GM23338 (cell line): ENCODE measurements at regions not wholly inside any gene's neighbourhood (a gene's known extent, or its start where the extent isn't known, plus 50 kb on each side); places are given as distances from the start of the nearest gene placed in this dataset.

Experiments used
- ATAC-seq: fragments of 200-7000 bp; cut with Tn5 transposase; 3 replicates; pipeline ENCODE4 v1.9.1; 2020
- DNase-seq: peaks from one replicate; pipeline ENCODE4 v3.0.0-alpha.2; 2015; ENCODE audit warnings: low spot score
- H2AFZ ChIP-seq: fragments of 200-600 bp; sonication (generic); 2 replicates; pipeline ENCODE4 v1.8.0; 2016; ENCODE audit warnings: antibody characterized with exemption, mild to moderate bottlenecking, moderate library complexity
- H3F3A ChIP-seq: fragments of 200-600 bp; sonication (generic); replicated peaks from 2 replicates; pipeline ENCODE4 v1.8.0; 2017; ENCODE audit warnings: antibody characterized with exemption, mixed run types, low read depth
- H3K27ac ChIP-seq: fragments of 200-600 bp; sonication (generic); 2 replicates; pipeline ENCODE4 v1.6.1; 2016; ENCODE audit warnings: low read depth
- H3K27me3 ChIP-seq: fragments of 200-600 bp; sonication (generic); 2 replicates; pipeline ENCODE4 v1.8.0; 2016; ENCODE audit warnings: mild to moderate bottlenecking, mixed run types, moderate library complexity; ENCODE audit not compliant: insufficient read depth
- H3K36me3 ChIP-seq: fragments of 200-600 bp; sonication (generic); 2 replicates; pipeline ENCODE4 v1.8.0; 2016; ENCODE audit warnings: mild to moderate bottlenecking; ENCODE audit not compliant: insufficient read depth
- H3K4me1 ChIP-seq: fragments of 200-600 bp; sonication (generic); 2 replicates; pipeline ENCODE4 v1.8.0; 2016; ENCODE audit warnings: mild to moderate bottlenecking, moderate library complexity; ENCODE audit not compliant: insufficient read depth
- H3K4me2 ChIP-seq: fragments of 200-600 bp; sonication (generic); 2 replicates; pipeline ENCODE4 v1.7.1; 2017; ENCODE audit warnings: mixed run types
- H3K4me3 ChIP-seq: fragments of 200-600 bp; sonication (generic); 2 replicates; pipeline ENCODE4 v1.6.1; 2016; ENCODE audit warnings: mixed run types
- H3K79me2 ChIP-seq: fragments of 200-600 bp; sonication (generic); replicated peaks from 2 replicates; pipeline ENCODE4 v1.8.0; 2017; ENCODE audit warnings: mild to moderate bottlenecking; ENCODE audit not compliant: insufficient read depth
- H3K9me2 ChIP-seq: fragments of 200-600 bp; sonication (generic); 2 replicates; pipeline ENCODE4 v1.8.0; 2017; ENCODE audit not compliant: insufficient read depth
- H4K20me1 ChIP-seq: fragments of 200-600 bp; sonication (generic); replicated peaks from 2 replicates; pipeline ENCODE4 v1.8.0; 2017; ENCODE audit warnings: mild to moderate bottlenecking; ENCODE audit not compliant: insufficient read depth
- H3K27ac Mint-ChIP-seq: 2 replicates; pipeline ENCODE4 v1.8.0; 2020; ENCODE audit warnings: inconsistent platforms, mild to moderate bottlenecking, moderate library complexity, mixed read lengths
- H3K27me3 Mint-ChIP-seq: 3 replicates; pipeline ENCODE4 v1.8.0; 2022; ENCODE audit warnings: low read depth, mild to moderate bottlenecking, moderate library complexity, mixed read lengths, inconsistent platforms; ENCODE audit not compliant: insufficient read depth, poor library complexity
- H3K36me3 Mint-ChIP-seq: 3 replicates; pipeline ENCODE4 v1.8.0; 2021; ENCODE audit warnings: low read depth, mild to moderate bottlenecking, inconsistent platforms, moderate library complexity, mixed read lengths
- H3K4me1 Mint-ChIP-seq: 3 replicates; pipeline ENCODE4 v1.8.0; 2020; ENCODE audit warnings: mild to moderate bottlenecking, inconsistent platforms, mixed read lengths
- H3K4me3 Mint-ChIP-seq: 3 replicates; pipeline ENCODE4 v1.8.0; 2021; ENCODE audit warnings: moderate library complexity, mild to moderate bottlenecking, inconsistent platforms, mixed read lengths
- H3K9me3 Mint-ChIP-seq: 3 replicates; pipeline ENCODE4 v1.8.0; 2020; ENCODE audit warnings: moderate library complexity, mild to moderate bottlenecking, inconsistent platforms, mixed read lengths
- CREB1 ChIP-seq: fragments of 250-450 bp; sonication (Bioruptor Pico); IDR thresholded peaks from 2 replicates; pipeline ENCODE4 v1.5.0; 2020; ENCODE audit warnings: low read depth, mild to moderate bottlenecking, moderate library complexity
- CTCF ChIP-seq, 2 experiments: fragments of 200-600 bp in 1 of 2; sonication (generic) in 1 of 2; conservative IDR thresholded peaks; 2 replicates each; pipeline versions ENCODE4 v1.5.1 to v1.6.1; 2016 to 2017; ENCODE audit warnings: antibody characterized with exemption in 2 of 2, low read depth in 2 of 2, mild to moderate bottlenecking in 2 of 2, moderate library complexity in 1 of 2
- ETS1 ChIP-seq: IDR thresholded peaks from 2 replicates; pipeline ENCODE4 v1.6.1; 2016; ENCODE audit warnings: antibody characterized with exemption
- EZH2 ChIP-seq: fragments of 200-600 bp; sonication (generic); IDR thresholded peaks from one replicate; pipeline ENCODE4 v1.8.0; 2017; ENCODE audit warnings: antibody characterized with exemption, mild to moderate bottlenecking, low read depth; ENCODE audit not compliant: unreplicated experiment
- JUNB ChIP-seq: IDR thresholded peaks from one replicate; pipeline ENCODE4 v1.6.1; 2016; ENCODE audit warnings: antibody characterized with exemption; ENCODE audit not compliant: unreplicated experiment
- NANOG ChIP-seq: IDR thresholded peaks from 2 replicates; pipeline ENCODE4 v1.6.1; 2016; ENCODE audit warnings: antibody characterized with exemption, borderline replicate concordance
- POLR2AphosphoS5 ChIP-seq: IDR thresholded peaks from 2 replicates; pipeline ENCODE4 v1.6.1; 2016; ENCODE audit warnings: antibody characterized with exemption, low read depth
- REST ChIP-seq: IDR thresholded peaks from one replicate; pipeline ENCODE4 v1.6.1; 2018; ENCODE audit warnings: antibody characterized with exemption; ENCODE audit not compliant: unreplicated experiment
- ZNF114 ChIP-seq: fragments of 250-450 bp; sonication (Bioruptor Pico); IDR thresholded peaks from 2 replicates; pipeline ENCODE4 v1.5.0; 2020; ENCODE audit warnings: mild to moderate bottlenecking, moderate library complexity
- ZNF331 ChIP-seq: fragments of 250-450 bp; sonication (Bioruptor Pico); IDR thresholded peaks from 2 replicates; pipeline ENCODE4 v1.5.0; 2020; ENCODE audit warnings: low read depth, mild to moderate bottlenecking, moderate library complexity

- H3K27ac ChIP-seq: no peak overlapping the region
- H3F3A ChIP-seq: no peaks in the 10 kb centered on the region
- DNase-seq (no peak), ATAC-seq (no peak)
- no peak overlapping the region for H2AFZ ChIP-seq
- H3K36me3 ChIP-seq: no peaks in the 10 kb centered on the region
- no peak overlapping the region for H3K4me3 ChIP-seq
- no peaks in the 10 kb centered on the region for H3K27me3 ChIP-seq
- no peak overlapping the region for H3K4me3 Mint-ChIP-seq
- H3K79me2 ChIP-seq: no peaks in the 10 kb centered on the region
- H3K9me2 ChIP-seq: no peaks in the 10 kb centered on the region
- no peaks in the 10 kb centered on the region for H4K20me1 ChIP-seq
- no peak overlapping the region for H3K27ac Mint-ChIP-seq
- TF ChIP-seq POLR2AphosphoS5 (no peak), REST (no peak)
- H3K36me3 Mint-ChIP-seq: no peaks in the 10 kb centered on the region; the same call in 1 of the 3 replicates
- no peaks in the 10 kb centered on the region for H3K9me3 Mint-ChIP-seq
- H3K27me3 Mint-ChIP-seq: peaks cover 2% of the 10 kb centered on the region
- no peaks in the 10 kb centered on the region for H3K4me1 ChIP-seq
- H3K4me2 ChIP-seq: no peak overlapping the region
- H3K4me1 Mint-ChIP-seq: no peaks in the 10 kb centered on the region
Measured at GRCh38 chr4:33650036-33650435, 2594.3 kb downstream of the ARAP2 start.

- no peak overlapping the region for H3K27ac ChIP-seq
- no peaks in the 10 kb centered on the region for H3K9me2 ChIP-seq
- H3K4me1 Mint-ChIP-seq: no peaks in the 10 kb centered on the region
- peaks cover 18% of the 10 kb centered on the region; the same call in 2 of the 3 replicates for H3K36me3 Mint-ChIP-seq
- H3K4me3 Mint-ChIP-seq: no peak overlapping the region
- ATAC-seq (no peak), DNase-seq (no peak)
- H3K4me3 ChIP-seq: no peak overlapping the region
- H3K27ac Mint-ChIP-seq: no peak overlapping the region
- peaks cover 29% of the 10 kb centered on the region for H3K9me3 Mint-ChIP-seq
- no peaks in the 10 kb centered on the region for H3F3A ChIP-seq
- no peak overlapping the region for H2AFZ ChIP-seq
- H3K27me3 Mint-ChIP-seq: no peaks in the 10 kb centered on the region
- H3K79me2 ChIP-seq: no peaks in the 10 kb centered on the region
- H3K27me3 ChIP-seq: no peaks in the 10 kb centered on the region
- H4K20me1 ChIP-seq: no peaks in the 10 kb centered on the region
- no peaks in the 10 kb centered on the region for H3K4me1 ChIP-seq
- no peaks in the 10 kb centered on the region; the same call in 1 of the 2 replicates for H3K36me3 ChIP-seq
- H3K4me2 ChIP-seq: no peak overlapping the region
- no peak for TF ChIP-seq ETS1
- no peak for TF ChIP-seq CTCF (conservative IDR thresholded peaks at IDR 0.05; ENCODE audit: low read depth in 2 of 2)
- no peak for TF ChIP-seq ZNF114 (CRISPR knock-in tag)
- no peak for TF ChIP-seq NANOG
- no peak for TF ChIP-seq JUNB
- no peak for TF ChIP-seq CREB1 (CRISPR knock-in tag)
- no peak for TF ChIP-seq EZH2
- TF ChIP-seq ZNF331 (CRISPR knock-in tag): no peak
- no peak for TF ChIP-seq REST
Measured at GRCh38 chr4:33658971-33659370, 2585.3 kb downstream of the ARAP2 start.
